ENCODE measurements at regions not wholly inside any gene's neighbourhood (a gene's known extent, or its start where the extent isn't known, plus 50 kb on each side); places are given as distances from the start of the nearest gene placed in this dataset.
"Not testable (repeated sequence)": the region's sequence is repeated elsewhere in the genome, so short reads cannot be mapped to it uniquely, and the experiment has no call there.

DNA sequence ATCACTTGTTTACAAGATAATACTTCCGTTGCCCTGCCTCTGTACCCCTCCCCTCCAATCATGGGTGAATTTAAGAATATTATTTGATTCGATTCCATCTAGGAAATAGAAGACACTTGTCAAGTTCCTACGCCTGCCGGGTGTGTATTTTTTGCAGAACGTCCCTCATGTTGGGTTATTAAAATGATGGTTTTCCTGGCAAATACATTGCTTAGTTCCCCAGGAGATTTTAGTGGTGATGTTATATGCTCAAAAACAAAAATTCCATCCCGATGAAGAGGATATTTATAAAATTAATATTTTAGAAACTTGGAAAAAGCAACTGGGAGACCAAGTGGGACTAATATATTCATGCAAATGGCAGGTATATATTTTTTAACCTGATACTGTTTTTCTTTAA, 548.4 kb downstream of the EDEM1 start:
- no peak for DNase-seq (ENCODE audit: low read depth in 1 of 2, low spot score in 1 of 2)

GRCh38 chr3:5739299-5739935, 551.9 kb downstream of the EDEM1 start:
- no peak for DNase-seq (ENCODE audit: low read depth in 1 of 2, low spot score in 1 of 2)

DNA sequence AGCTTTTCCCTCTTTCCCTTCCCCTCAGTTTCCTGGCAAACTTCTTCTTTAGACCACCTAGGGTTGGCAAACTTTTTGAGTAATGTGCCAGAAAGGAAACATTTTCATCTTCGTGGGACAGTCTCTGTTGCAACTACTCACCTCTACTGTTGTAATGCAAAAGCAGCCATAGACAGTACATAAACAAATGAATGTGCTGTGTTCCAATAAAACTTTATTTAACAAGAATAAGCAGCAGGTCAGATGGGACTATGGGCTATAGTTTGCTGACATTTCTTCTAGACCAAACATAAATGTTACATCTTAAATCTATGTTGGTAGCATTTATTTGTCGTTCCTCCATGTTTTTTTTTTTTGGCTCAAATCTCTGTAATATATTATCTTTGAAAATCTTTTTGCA, 552.4 kb downstream of the EDEM1 start:
- DNase-seq (ENCODE audit: low read depth in 1 of 2, low spot score in 1 of 2), result no peak

GRCh38 chr3:5741017-5741416, 553.5 kb downstream of the EDEM1 start:
- no peak for DNase-seq (ENCODE audit: low read depth in 1 of 2, low spot score in 1 of 2)

DNA sequence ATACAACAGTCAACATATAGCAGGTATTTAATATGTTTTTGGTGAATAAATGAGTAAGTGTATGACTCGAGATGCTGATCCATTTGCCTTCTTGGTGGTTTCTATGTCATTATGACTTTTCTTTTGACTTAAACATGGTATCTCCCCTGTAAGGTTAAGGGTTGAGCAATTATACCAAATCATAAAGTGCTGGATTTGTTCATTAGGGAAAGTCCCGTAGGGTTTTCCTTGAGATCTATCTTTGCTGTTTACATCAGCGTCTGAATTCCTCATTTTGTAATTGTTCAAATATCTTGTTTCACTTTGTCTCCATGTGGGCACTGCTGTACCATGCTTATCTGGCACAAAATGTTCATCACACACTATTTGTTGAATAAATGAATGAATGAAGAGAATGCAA, 562.6 kb downstream of the EDEM1 start:
- no peak for DNase-seq (ENCODE audit: low read depth in 1 of 2, low spot score in 1 of 2)

- DNase-seq (ENCODE audit: low read depth in 1 of 2, low spot score in 1 of 2), result no peak
Measured at GRCh38 chr3:5750874-5751640, 563.5 kb downstream of the EDEM1 start.

DNA sequence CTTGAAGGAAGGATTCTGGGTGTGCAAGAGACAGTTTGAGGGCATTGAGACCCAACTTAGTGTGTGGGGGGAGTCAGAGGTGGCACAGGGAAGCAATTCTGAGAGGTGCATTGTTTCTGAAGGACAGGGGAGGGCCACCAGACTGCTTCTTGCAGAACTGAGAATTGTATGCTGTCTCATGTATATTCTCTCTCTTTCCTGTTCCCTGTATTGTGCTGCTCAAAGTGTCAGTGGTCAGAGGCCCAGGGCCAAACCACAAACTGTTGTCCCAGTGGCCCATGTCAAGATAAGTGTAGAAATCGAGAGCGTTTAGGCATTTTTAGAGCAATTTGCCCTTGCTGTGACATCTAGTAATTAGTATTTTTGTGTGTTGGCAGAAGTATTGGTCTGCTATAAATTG, 567.1 kb downstream of the EDEM1 start:
- DNase-seq (ENCODE audit: low read depth in 1 of 2, low spot score in 1 of 2), result no peak

- no peak for DNase-seq (ENCODE audit: low read depth in 1 of 2, low spot score in 1 of 2)
Measured at GRCh38 chr3:5756443-5756842, 568.9 kb downstream of the EDEM1 start.

GRCh38 chr3:5757213-5757804, 569.8 kb downstream of the EDEM1 start:
- DNase-seq (ENCODE audit: low read depth in 1 of 2, low spot score in 1 of 2), result no peak

GRCh38 chr3:5758699-5759098, 571.2 kb downstream of the EDEM1 start:
- DNase-seq (ENCODE audit: low read depth in 1 of 2, low spot score in 1 of 2), result no peak

GRCh38 chr3:5762506-5762905, 575.0 kb downstream of the EDEM1 start:
- no peak for DNase-seq (ENCODE audit: low read depth in 1 of 2, low spot score in 1 of 2)

GRCh38 chr3:5766848-5767247, 579.3 kb downstream of the EDEM1 start:
- DNase-seq (ENCODE audit: low read depth in 1 of 2, low spot score in 1 of 2), result no peak

DNA sequence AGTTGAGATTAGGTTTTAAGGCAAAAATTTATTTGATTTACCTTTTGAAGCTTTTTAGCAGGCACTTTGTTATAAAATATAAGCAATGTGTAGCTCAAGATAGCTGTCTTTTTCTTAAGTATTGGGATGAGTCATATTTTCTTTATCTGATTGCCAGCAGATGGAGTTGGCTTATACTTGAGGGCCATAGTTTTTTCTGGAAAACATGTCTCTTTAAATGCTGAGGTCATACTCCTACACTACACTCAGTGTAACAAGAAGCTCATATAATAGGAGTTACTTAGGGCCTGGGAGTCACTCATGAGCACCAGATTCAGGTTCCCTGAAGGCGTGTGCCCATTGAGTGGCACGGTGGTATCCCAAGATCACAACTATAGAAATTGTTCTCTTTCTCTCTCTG, 579.8 kb downstream of the EDEM1 start:
- DNase-seq (ENCODE audit: low read depth in 1 of 2, low spot score in 1 of 2), result no peak

DNA sequence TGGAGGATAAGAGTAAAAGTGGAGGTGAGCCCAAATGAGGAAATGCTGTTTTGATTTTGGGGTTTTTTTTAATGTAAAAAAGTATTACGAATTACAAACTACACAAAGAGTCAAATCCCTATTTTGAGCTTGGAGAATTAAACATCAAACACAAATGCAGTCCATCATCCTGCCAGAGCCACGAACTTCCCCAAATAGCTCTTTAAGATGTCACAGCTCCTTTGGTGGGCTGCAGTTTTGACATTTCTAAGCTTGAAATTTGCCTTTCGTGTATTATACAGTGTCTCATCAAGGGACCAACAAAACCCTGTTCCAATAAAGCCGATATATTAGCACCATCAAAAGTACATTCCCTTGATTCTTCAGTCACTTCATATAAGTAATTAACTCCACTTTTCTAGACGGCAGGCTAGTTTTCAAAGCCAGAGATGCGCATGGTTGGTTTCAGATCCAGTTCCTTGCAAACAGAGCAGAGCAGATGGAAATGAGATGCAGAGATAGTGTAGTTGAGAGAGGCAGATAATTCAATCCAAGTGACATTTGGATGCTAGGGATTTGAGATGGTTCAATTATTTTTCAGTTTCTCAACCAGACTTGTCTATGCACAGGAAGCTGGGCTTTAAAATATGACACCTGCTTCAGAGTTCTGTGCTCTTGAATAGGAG, 580.9 kb downstream of the EDEM1 start:
- no peak for DNase-seq (ENCODE audit: low read depth in 1 of 2, low spot score in 1 of 2)

GRCh38 chr3:5769825-5770224, 582.3 kb downstream of the EDEM1 start:
- DNase-seq (ENCODE audit: low read depth in 1 of 2, low spot score in 1 of 2), result no peak

GRCh38 chr3:5774337-5774736, 586.8 kb downstream of the EDEM1 start:
- DNase-seq (ENCODE audit: low read depth in 1 of 2, low spot score in 1 of 2), result no peak

DNA sequence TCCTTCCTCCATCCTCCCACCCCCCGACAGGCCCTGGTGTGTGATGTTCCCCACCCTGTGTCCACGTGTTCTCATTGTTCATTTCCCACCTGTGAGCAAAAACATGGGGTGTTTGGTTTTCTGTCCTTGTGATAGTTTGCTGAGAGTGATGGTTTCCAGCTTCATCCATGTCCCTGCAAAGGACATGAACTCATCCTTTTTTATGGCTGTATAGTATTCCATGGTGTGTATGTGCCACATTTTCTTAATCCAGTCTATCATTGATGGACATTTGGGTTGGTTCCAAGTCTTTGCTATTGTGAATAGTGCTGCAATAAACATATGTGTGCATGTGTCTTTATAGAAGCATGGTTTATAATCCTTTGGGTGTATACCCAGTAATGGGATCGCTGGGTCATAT, 587.6 kb downstream of the EDEM1 start:
- not testable (repeated sequence) for DNase-seq (ENCODE audit: low read depth in 1 of 2, low spot score in 1 of 2)

GRCh38 chr3:5784690-5785089, 597.2 kb downstream of the EDEM1 start:
- no peak for DNase-seq (ENCODE audit: low read depth in 1 of 2, low spot score in 1 of 2)

GRCh38 chr3:5787861-5788488, 600.5 kb downstream of the EDEM1 start:
- DNase-seq (ENCODE audit: low read depth in 1 of 2, low spot score in 1 of 2), result no peak

GRCh38 chr3:5788496-5788895, 601.0 kb downstream of the EDEM1 start:
- no peak for DNase-seq (ENCODE audit: low read depth in 1 of 2, low spot score in 1 of 2)

- DNase-seq (ENCODE audit: low read depth in 1 of 2, low spot score in 1 of 2), result no peak
Measured at GRCh38 chr3:5791558-5791957, 604.1 kb downstream of the EDEM1 start.

GRCh38 chr3:5796541-5796940, 609.0 kb downstream of the EDEM1 start:
- DNase-seq (ENCODE audit: low read depth in 1 of 2, low spot score in 1 of 2), result no peak

Measured in activated T-helper 1 cell treated with anti-CD3 and anti-CD28 coated beads, Interleukin-2, amount 50 U/mL, for 16 hours (primary cell).